ENCODE measurements at regions not wholly inside any gene's neighbourhood (a gene's known extent, or its start where the extent isn't known, plus 50 kb on each side); places are given as distances from the start of the nearest gene placed in this dataset.

- no peak for TF ChIP-seq POLR2A (IDR thresholded peaks at IDR 0.05; ENCODE audit: low read length)
- no peak for TF ChIP-seq GATA1 (IDR thresholded peaks at IDR 0.05; ENCODE audit: low read depth, low read length)
Measured at GRCh38 chr18:78677483-78678317, 301.9 kb upstream of the SALL3 start.

Measured in erythroblast (primary cell).